ENCODE measurements at regions not wholly inside any gene's neighbourhood (a gene's known extent, or its start where the extent isn't known, plus 50 kb on each side); places are given as distances from the start of the nearest gene placed in this dataset.

GRCh38 chr5:167899490-167900070, 391.9 kb upstream of the WWC1 start:
- TF ChIP-seq, protein P1, sequence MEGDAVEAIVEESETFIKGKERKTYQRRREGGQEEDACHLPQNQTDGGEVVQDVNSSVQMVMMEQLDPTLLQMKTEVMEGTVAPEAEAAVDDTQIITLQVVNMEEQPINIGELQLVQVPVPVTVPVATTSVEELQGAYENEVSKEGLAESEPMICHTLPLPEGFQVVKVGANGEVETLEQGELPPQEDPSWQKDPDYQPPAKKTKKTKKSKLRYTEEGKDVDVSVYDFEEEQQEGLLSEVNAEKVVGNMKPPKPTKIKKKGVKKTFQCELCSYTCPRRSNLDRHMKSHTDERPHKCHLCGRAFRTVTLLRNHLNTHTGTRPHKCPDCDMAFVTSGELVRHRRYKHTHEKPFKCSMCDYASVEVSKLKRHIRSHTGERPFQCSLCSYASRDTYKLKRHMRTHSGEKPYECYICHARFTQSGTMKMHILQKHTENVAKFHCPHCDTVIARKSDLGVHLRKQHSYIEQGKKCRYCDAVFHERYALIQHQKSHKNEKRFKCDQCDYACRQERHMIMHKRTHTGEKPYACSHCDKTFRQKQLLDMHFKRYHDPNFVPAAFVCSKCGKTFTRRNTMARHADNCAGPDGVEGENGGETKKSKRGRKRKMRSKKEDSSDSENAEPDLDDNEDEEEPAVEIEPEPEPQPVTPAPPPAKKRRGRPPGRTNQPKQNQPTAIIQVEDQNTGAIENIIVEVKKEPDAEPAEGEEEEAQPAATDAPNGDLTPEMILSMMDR (IDR thresholded peaks at IDR 0.05) = no peak
- TF ChIP-seq POLR2A (IDR thresholded peaks at IDR 0.05) = no peak

Data from thyroid gland (tissue), 4 donors.